ENCODE measurements at regions not wholly inside any gene's neighbourhood (a gene's known extent, or its start where the extent isn't known, plus 50 kb on each side); places are given as distances from the start of the nearest gene placed in this dataset.

- peaks cover 2% of the 10 kb centered on the region for H3K27me3 Mint-ChIP-seq (ENCODE audit: low read depth)
- TF ChIP-seq, protein P1, sequence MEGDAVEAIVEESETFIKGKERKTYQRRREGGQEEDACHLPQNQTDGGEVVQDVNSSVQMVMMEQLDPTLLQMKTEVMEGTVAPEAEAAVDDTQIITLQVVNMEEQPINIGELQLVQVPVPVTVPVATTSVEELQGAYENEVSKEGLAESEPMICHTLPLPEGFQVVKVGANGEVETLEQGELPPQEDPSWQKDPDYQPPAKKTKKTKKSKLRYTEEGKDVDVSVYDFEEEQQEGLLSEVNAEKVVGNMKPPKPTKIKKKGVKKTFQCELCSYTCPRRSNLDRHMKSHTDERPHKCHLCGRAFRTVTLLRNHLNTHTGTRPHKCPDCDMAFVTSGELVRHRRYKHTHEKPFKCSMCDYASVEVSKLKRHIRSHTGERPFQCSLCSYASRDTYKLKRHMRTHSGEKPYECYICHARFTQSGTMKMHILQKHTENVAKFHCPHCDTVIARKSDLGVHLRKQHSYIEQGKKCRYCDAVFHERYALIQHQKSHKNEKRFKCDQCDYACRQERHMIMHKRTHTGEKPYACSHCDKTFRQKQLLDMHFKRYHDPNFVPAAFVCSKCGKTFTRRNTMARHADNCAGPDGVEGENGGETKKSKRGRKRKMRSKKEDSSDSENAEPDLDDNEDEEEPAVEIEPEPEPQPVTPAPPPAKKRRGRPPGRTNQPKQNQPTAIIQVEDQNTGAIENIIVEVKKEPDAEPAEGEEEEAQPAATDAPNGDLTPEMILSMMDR (IDR thresholded peaks at IDR 0.05; ENCODE audit: unreplicated experiment in 3 of 3) = no peak
- no peaks in the 10 kb centered on the region for H3K36me3 Mint-ChIP-seq (ENCODE audit: low read depth)
- no peak overlapping the region for H3K27ac Mint-ChIP-seq
- H3K4me1 Mint-ChIP-seq = no peaks in the 10 kb centered on the region
- H3K4me3 Mint-ChIP-seq = no peak overlapping the region
- no peaks in the 10 kb centered on the region for H3K9me3 Mint-ChIP-seq
Observed at GRCh38 chr1:68936530-68936929, 439.6 kb upstream of the DEPDC1 start.

DNA sequence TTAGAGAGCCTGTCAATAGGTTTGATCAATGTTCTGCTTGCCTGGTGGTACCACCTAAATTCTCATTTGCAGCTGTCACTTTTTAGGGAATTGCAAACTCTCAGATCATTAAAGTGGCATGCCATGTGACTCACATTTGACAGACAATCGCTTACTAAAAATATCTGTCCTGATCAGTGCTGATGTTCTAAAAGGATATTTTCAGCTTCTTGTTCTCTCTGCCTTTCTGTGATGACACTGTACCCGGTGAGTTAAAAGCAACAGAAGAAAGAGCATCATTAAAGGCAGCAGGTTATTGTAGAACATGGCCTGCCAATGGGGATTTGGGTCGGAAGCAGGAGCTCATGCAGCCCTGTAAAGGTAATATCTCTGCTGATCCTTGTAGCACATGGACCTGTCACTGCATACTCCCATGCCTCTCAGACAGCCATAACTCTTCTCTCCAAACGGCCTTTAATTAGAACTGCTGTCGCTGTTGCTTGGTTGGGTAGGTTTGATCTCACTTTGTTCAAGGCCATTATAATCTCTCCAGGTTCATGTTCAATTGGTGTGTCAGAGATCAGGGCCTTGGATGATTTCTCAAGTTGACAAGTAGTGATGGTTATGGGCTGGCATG, 441.3 kb upstream of the DEPDC1 start:
- Mint-ChIP-seq H3K27ac (no peak overlapping the region), H3K27me3 (ENCODE audit: low read depth) (no peaks in the 10 kb centered on the region), H3K4me1 (no peaks in the 10 kb centered on the region), H3K36me3 (ENCODE audit: low read depth) (no peaks in the 10 kb centered on the region), H3K4me3 (no peak overlapping the region), H3K9me3 (no peaks in the 10 kb centered on the region)
- TF ChIP-seq, protein P1 (IDR thresholded peaks at IDR 0.05; ENCODE audit: unreplicated experiment in 3 of 3) = no peak

DNA sequence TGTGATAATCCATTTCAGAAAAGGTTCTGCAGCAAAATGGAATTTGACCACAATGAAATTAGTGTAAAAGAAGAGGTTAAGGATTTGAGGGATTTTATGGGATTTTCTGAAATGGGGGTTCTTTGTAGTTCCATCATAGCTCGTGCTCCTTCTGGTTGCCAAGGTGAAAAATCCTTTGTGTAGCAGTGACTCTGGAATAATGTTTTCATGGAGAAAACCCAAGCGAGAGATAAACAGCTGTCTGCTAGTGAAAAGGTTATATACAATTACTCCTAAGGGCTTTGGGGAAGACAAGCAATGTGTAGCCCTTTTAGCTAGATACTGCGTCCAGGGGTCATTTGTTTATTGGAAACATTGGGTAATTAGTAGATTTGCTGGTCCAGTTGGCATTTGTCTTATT, 453.2 kb upstream of the DEPDC1 start:
- H3K4me3 Mint-ChIP-seq = no peak overlapping the region
- H3K36me3 Mint-ChIP-seq (ENCODE audit: low read depth) = no peaks in the 10 kb centered on the region
- no peak overlapping the region for H3K27ac Mint-ChIP-seq
- no peaks in the 10 kb centered on the region for H3K4me1 Mint-ChIP-seq
- H3K9me3 Mint-ChIP-seq = no peaks in the 10 kb centered on the region
- H3K27me3 Mint-ChIP-seq (ENCODE audit: low read depth) = no peaks in the 10 kb centered on the region
- TF ChIP-seq, protein P1 (IDR thresholded peaks at IDR 0.05; ENCODE audit: unreplicated experiment in 3 of 3) = no peak

GRCh38 chr1:68953311-68953710, 456.4 kb upstream of the DEPDC1 start:
- Mint-ChIP-seq H3K4me3 (no peak overlapping the region), H3K36me3 (ENCODE audit: low read depth) (no peaks in the 10 kb centered on the region), H3K9me3 (no peaks in the 10 kb centered on the region), H3K27me3 (ENCODE audit: low read depth) (no peaks in the 10 kb centered on the region), H3K4me1 (no peaks in the 10 kb centered on the region), H3K27ac (no peak overlapping the region)
- TF ChIP-seq, protein P1 (IDR thresholded peaks at IDR 0.05; ENCODE audit: unreplicated experiment in 3 of 3) = no peak

DNA sequence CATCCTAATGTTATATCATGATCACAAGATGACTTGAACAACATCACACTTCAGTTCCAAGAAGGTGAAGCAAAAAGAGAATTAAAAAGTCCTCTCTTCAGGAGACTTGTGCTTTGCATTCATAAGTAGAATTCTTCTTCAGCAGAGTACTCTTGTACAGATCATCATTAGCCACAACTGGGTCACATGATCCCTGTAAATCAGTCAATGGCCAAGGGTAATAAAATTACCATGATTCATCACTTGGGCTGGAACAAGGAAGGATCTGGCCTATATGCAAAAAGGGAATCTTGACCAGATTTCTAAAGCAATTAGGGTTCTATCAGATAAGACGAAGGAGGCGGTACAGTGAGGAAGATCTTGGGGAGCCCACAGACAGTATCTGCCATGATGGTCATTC, 458.0 kb upstream of the DEPDC1 start:
- no peak overlapping the region for H3K4me3 Mint-ChIP-seq
- H3K36me3 Mint-ChIP-seq (ENCODE audit: low read depth) = no peaks in the 10 kb centered on the region
- TF ChIP-seq, protein P1 (IDR thresholded peaks at IDR 0.05; ENCODE audit: unreplicated experiment in 3 of 3) = no peak
- no peaks in the 10 kb centered on the region for H3K9me3 Mint-ChIP-seq
- H3K27me3 Mint-ChIP-seq (ENCODE audit: low read depth) = no peaks in the 10 kb centered on the region
- no peaks in the 10 kb centered on the region for H3K4me1 Mint-ChIP-seq
- H3K27ac Mint-ChIP-seq = no peak overlapping the region

DNA sequence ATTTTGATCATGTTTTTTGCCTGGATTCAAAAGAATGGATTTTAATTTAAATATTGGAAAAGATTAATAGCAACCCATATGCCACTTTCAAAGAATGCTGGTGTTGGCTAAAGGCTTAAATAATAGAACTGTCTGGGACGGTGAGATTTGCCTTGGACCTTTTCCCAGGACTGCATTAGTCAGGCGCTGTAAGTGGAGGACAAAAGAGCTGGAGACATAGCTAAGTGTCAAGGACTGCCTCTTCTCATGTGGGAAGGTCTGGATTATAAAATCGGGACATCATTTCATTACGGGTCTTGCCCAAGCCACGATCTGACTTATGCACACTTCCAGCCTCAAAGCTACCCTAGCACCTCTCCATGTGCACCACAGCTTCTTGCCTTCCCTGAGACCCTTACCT, 458.5 kb upstream of the DEPDC1 start:
- Mint-ChIP-seq H3K27me3 (ENCODE audit: low read depth) (no peaks in the 10 kb centered on the region), H3K36me3 (ENCODE audit: low read depth) (no peaks in the 10 kb centered on the region), H3K9me3 (no peaks in the 10 kb centered on the region), H3K27ac (no peak overlapping the region), H3K4me3 (no peak overlapping the region), H3K4me1 (no peaks in the 10 kb centered on the region)
- TF ChIP-seq, protein P1 (IDR thresholded peaks at IDR 0.05; ENCODE audit: unreplicated experiment in 3 of 3) = no peak

Measured in nephron (organoid).